SK-N-SH (cell line): ENCODE measurements at regions not wholly inside any gene's neighbourhood (a gene's known extent, or its start where the extent isn't known, plus 50 kb on each side); places are given as distances from the start of the nearest gene placed in this dataset.

Experiments used
- CTCF ChIA-PET: fragments of 300-600, 350-600 bp; formaldehyde crosslinking; extraction: SDS; loops from one replicate; lab custom pipeline; 2021; lab: Yijun Ruan, JAX
- POLR2A ChIA-PET: fragments of 350-600 bp; sonication (Branson Sonifier 250); formaldehyde crosslinking; extraction: SDS; loops from one replicate; lab custom pipeline; 2020; ENCODE audit warnings: antibody characterized with exemption, inconsistent platforms; lab: Yijun Ruan, JAX
- DNase-seq: peaks from one replicate; pipeline ENCODE4 v3.0.0; 2012
- H2AFZ ChIP-seq: fragments of 200-600 bp; sonication (generic); 2 replicates; pipeline ENCODE4 v1.8.1; 2016; ENCODE audit warnings: antibody characterized with exemption, mild to moderate bottlenecking, low read depth
- H3F3A ChIP-seq: fragments of 200-600 bp; sonication (generic); replicated peaks from 2 replicates; pipeline ENCODE3; 2016; ENCODE audit warnings: antibody characterized with exemption, mild to moderate bottlenecking; ENCODE audit not compliant: insufficient read depth
- H3K27ac ChIP-seq, 2 experiments: fragments of 200-500 bp in 1 of 2; fragments of 200-600 bp in 1 of 2; sonication (Bioruptor generic) in 1 of 2; sonication (generic), shearing (Covaris generic) in 1 of 2; 2 replicates each; pipeline versions ENCODE4 v1.5.1 to v1.6.1; 2014 to 2016; ENCODE audit warnings: low read depth in 2 of 2, inconsistent platforms in 1 of 2, low read length in 1 of 2, mild to moderate bottlenecking in 1 of 2, mixed read lengths in 1 of 2
- H3K27me3 ChIP-seq: fragments of 200-600 bp; sonication (generic), shearing (Covaris generic); 2 replicates; pipeline ENCODE4 v1.6.1; 2016; ENCODE audit warnings: mixed run types; ENCODE audit not compliant: insufficient read depth
- H3K36me3 ChIP-seq, 2 experiments: fragments of 200-500 bp in 1 of 2; fragments of 200-600 bp in 1 of 2; sonication (Bioruptor generic) in 1 of 2; sonication (generic) in 1 of 2; replicated peaks in 1 of 2; 2 replicates each; pipeline versions ENCODE3 to v1.5.1; 2014 to 2016; ENCODE audit warnings: low read length in 1 of 2, mild to moderate bottlenecking in 1 of 2; ENCODE audit not compliant: insufficient read depth in 2 of 2, control insufficient read depth in 1 of 2
- H3K4me1 ChIP-seq, 2 experiments: fragments of 200-500 bp in 1 of 2; fragments of 200-600 bp in 1 of 2; sonication (Bioruptor generic) in 1 of 2; sonication (generic), shearing (Covaris generic) in 1 of 2; 2 replicates each; pipeline versions ENCODE4 v1.5.1 to v1.6.1; 2014 to 2016; ENCODE audit warnings: low read depth in 1 of 2, low read length in 1 of 2, mixed run types in 1 of 2; ENCODE audit not compliant: insufficient read depth in 2 of 2, control insufficient read depth in 1 of 2
- H3K4me2 ChIP-seq: fragments of 200-600 bp; sonication (generic), shearing (Covaris generic); 2 replicates; pipeline ENCODE4 v1.6.1; 2017; ENCODE audit warnings: mixed run types
- H3K4me3 ChIP-seq, 2 experiments: fragments of 200-500 bp in 1 of 2; fragments of 200-600 bp in 1 of 2; sonication (Bioruptor generic) in 1 of 2; sonication (generic), shearing (Covaris generic) in 1 of 2; 2 replicates each; pipeline versions ENCODE4 v1.5.1 to v1.8.1; 2014 to 2016; ENCODE audit warnings: low read depth in 2 of 2, inconsistent platforms in 1 of 2, low read length in 1 of 2, mild to moderate bottlenecking in 1 of 2, mixed read lengths in 1 of 2, moderate library complexity in 1 of 2
- H3K79me2 ChIP-seq: fragments of 200-600 bp; sonication (generic); 2 replicates; pipeline ENCODE4 v1.8.1; 2017; ENCODE audit warnings: mild to moderate bottlenecking; ENCODE audit not compliant: insufficient read depth
- H3K9ac ChIP-seq: fragments of 200-600 bp; sonication (generic); 2 replicates; pipeline ENCODE4 v1.6.1; 2017; ENCODE audit warnings: mixed run types
- H3K9me2 ChIP-seq: fragments of 200-600 bp; sonication (generic); 2 replicates; pipeline ENCODE4 v1.6.1; 2017; ENCODE audit warnings: mixed run types
- H3K9me3 ChIP-seq: fragments of 200-600 bp; sonication (generic); 2 replicates; pipeline ENCODE4 v1.6.1; 2017; ENCODE audit warnings: mixed run types, mild to moderate bottlenecking, moderate library complexity
- H4K20me1 ChIP-seq: fragments of 200-600 bp; sonication (generic); 2 replicates; pipeline ENCODE4 v1.6.1; 2017; ENCODE audit warnings: mild to moderate bottlenecking, mixed run types; ENCODE audit not compliant: insufficient read depth
- CTCF ChIP-seq: fragments of 200-600 bp; sonication (generic); IDR thresholded peaks from 2 replicates; pipeline ENCODE4 v1.6.1; 2017; ENCODE audit warnings: antibody characterized with exemption, mild to moderate bottlenecking, moderate library complexity
- EZH2phosphoT487 ChIP-seq: fragments of 200-600 bp; sonication (generic); IDR thresholded peaks from 2 replicates; pipeline ENCODE4 v1.6.1; 2017; ENCODE audit warnings: low read depth, mixed run types, mild to moderate bottlenecking, antibody characterized with exemption, moderate library complexity, borderline replicate concordance
- FOXJ3 ChIP-seq: sonication (generic); formaldehyde crosslinking; IDR thresholded peaks from 2 replicates; pipeline ENCODE4 v1.5.1; 2020; ENCODE audit warnings: mild to moderate bottlenecking, missing genetic modification reagents
- GATA2 ChIP-seq: sonication (generic); formaldehyde crosslinking; IDR thresholded peaks from 2 replicates; pipeline ENCODE4 v1.5.0; 2020; ENCODE audit warnings: mild to moderate bottlenecking, missing genetic modification reagents
- IRF3 ChIP-seq: fragments of 150-350 bp; IDR thresholded peaks from 2 replicates; pipeline ENCODE4 v1.6.1; 2016; ENCODE audit warnings: mild to moderate bottlenecking, low read depth, low read length
- NFIC ChIP-seq: IDR thresholded peaks from 2 replicates; pipeline ENCODE4 v1.4.0; 2012; ENCODE audit warnings: borderline replicate concordance
- NRF1 ChIP-seq: IDR thresholded peaks from 2 replicates; pipeline ENCODE4 v1.6.1; 2012; ENCODE audit warnings: low read depth, mild to moderate bottlenecking, low read length
- RAD21 ChIP-seq: IDR thresholded peaks from 2 replicates; pipeline ENCODE4 v1.6.1; 2012; ENCODE audit warnings: mild to moderate bottlenecking, low read length
- REST ChIP-seq: IDR thresholded peaks from 2 replicates; pipeline ENCODE4 v1.6.1; 2012; ENCODE audit warnings: mild to moderate bottlenecking, low read depth, low read length, moderate library complexity
- SIN3A ChIP-seq: IDR thresholded peaks from 2 replicates; pipeline ENCODE4 v1.6.1; 2012; ENCODE audit warnings: low read depth, mild to moderate bottlenecking, low read length, moderate library complexity, borderline replicate concordance
- SMC3 ChIP-seq: IDR thresholded peaks from 2 replicates; pipeline ENCODE4 v1.6.1; 2012; ENCODE audit warnings: low read depth, low read length, improper control_type of control experiment
- TCF12 ChIP-seq: IDR thresholded peaks from 2 replicates; pipeline ENCODE4 v1.4.0; 2012
- TEAD4 ChIP-seq: IDR thresholded peaks from 2 replicates; pipeline ENCODE4 v1.4.0; 2012; ENCODE audit warnings: mild to moderate bottlenecking, borderline replicate concordance; ENCODE audit not compliant: insufficient read depth
- YY1 ChIP-seq: IDR thresholded peaks from 2 replicates; pipeline ENCODE4 v1.4.0; 2012; ENCODE audit warnings: low read depth, mild to moderate bottlenecking
- ZBTB33 ChIP-seq: IDR thresholded peaks from 2 replicates; pipeline ENCODE4 v1.4.0; 2012; ENCODE audit warnings: low read depth, borderline replicate concordance
- WGBS: methylation state at CpG from one replicate; pipeline ENCODE4 v1.1.6; 2017; ENCODE audit warnings: low lambda C conversion rate; 5-methylcytosine and 5-hydroxymethylcytosine counted together

GRCh38 chr5:12885018-12885417 is 980.8 kb upstream of the CTNND2 start:
- Histone ChIP-seq H3K4me3 (no peak overlapping the region), H3K79me2 (no peaks in the 10 kb centered on the region), H4K20me1 (no peaks in the 10 kb centered on the region), H3K9ac (no peak overlapping the region), H3K4me2 (no peak overlapping the region), H3K4me1 (no peaks in the 10 kb centered on the region), H3F3A (no peaks in the 10 kb centered on the region), H3K36me3 (no peaks in the 10 kb centered on the region), H3K9me2 (no peaks in the 10 kb centered on the region), H3K27me3 (no peaks in the 10 kb centered on the region), H2AFZ (no peak overlapping the region), H3K27ac (no peak overlapping the region), H3K9me3 (no peaks in the 10 kb centered on the region)
- POLR2A ChIA-PET = no interaction called here
- CTCF ChIA-PET = no interaction called here
- no peak for DNase-seq
- TF ChIP-seq REST (no peak), NFIC (no peak), NRF1 (no peak), IRF3 (no peak), FOXJ3 (CRISPR knock-in tag) (no peak), TCF12 (no peak), ZBTB33 (no peak), EZH2phosphoT487 (no peak), CTCF (no peak), GATA2 (CRISPR knock-in tag) (no peak), YY1 (no peak), SMC3 (no peak), RAD21 (no peak), SIN3A (no peak), TEAD4 (no peak)
- 0% methylated on average over 2 of the region's 2 CpGs for WGBS
